Cardiac septum (tissue), 1 donor: ENCODE measurements at regions not wholly inside any gene's neighbourhood (a gene's known extent, or its start where the extent isn't known, plus 50 kb on each side); places are given as distances from the start of the nearest gene placed in this dataset.
"Not testable (repeated sequence)": the region's sequence is repeated elsewhere in the genome, so short reads cannot be mapped to it uniquely, and the experiment has no call there.

Experiments
- DNase-seq: peaks from one replicate; pipeline ENCODE4 v3.0.0-alpha.2; 2020; ENCODE audit warnings: low spot score
- intact Hi-C: fragments of 100-400 bp; cut with DNase I; formaldehyde crosslinking; loops from one replicate; pipeline ENCODE4 v1.14.0; 2022
- donor health status: DM: no; HTN: no; CAD: no.

GRCh38 chr17:6373599-6373998, 61.3 kb downstream of the AIPL1 start:
- DNase-seq, intact Hi-C loops: not testable (repeated sequence)

GRCh38 chr17:6366221-6366666, 68.7 kb downstream of the AIPL1 start:
- no peak for DNase-seq

DNA sequence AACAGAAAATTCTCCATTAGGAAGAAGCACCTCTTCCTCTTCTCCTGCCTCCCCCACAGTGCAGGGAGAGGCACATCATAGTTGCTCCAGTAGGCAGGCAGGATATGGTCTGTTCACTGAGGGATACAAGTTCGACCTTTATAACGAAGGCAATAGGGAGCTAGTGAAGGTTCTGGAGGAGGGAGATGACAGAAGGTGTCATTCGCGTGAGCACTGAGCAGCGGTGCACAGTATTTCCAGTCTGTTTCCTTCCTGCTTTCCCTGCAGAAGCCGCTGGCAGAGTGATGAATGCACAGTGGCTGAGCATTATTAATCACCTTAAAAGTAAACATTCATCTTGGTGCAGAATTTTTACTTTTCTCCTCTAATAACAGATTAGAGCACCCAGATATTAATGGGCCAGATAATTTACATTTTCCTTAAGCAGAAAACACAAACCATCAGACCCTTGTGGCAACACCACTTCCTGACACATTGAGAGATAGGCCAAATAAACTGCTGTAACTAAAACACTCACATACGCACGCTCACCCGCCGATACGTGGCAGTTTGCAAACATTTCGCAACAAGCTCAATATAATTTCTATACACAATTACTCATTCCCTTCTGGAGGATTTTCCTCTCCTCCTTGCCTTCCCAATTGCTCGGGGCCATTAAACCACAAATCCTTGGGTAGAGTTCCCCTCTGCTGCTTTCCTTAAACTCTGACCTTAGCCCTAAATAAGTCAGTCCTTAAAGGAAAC, 69.5 kb downstream of the AIPL1 start:
- no peak for DNase-seq
- intact Hi-C loops = no loop called here

More at GRCh38 chr17:6366221-6366666, 68.7 kb downstream of the AIPL1 start:
- intact Hi-C loops = no loop called here

GRCh38 chr17:6361733-6362132, 73.2 kb downstream of the AIPL1 start:
- intact Hi-C loops = no loop called here
- DNase-seq = no peak

- intact Hi-C loops = no loop called here
These were observed 76.8 kb downstream of the AIPL1 start for GRCh38 chr17:6358131-6358530.

GRCh38 chr17:6356562-6356961, 78.4 kb downstream of the AIPL1 start:
- no peak for DNase-seq
- intact Hi-C loops = no loop called here

More at GRCh38 chr17:6358131-6358530, 76.8 kb downstream of the AIPL1 start:
- no peak for DNase-seq

- no peak for DNase-seq
- intact Hi-C loops = no loop called here
These were observed 79.7 kb downstream of the AIPL1 start for GRCh38 chr17:6355196-6355595.

DNA sequence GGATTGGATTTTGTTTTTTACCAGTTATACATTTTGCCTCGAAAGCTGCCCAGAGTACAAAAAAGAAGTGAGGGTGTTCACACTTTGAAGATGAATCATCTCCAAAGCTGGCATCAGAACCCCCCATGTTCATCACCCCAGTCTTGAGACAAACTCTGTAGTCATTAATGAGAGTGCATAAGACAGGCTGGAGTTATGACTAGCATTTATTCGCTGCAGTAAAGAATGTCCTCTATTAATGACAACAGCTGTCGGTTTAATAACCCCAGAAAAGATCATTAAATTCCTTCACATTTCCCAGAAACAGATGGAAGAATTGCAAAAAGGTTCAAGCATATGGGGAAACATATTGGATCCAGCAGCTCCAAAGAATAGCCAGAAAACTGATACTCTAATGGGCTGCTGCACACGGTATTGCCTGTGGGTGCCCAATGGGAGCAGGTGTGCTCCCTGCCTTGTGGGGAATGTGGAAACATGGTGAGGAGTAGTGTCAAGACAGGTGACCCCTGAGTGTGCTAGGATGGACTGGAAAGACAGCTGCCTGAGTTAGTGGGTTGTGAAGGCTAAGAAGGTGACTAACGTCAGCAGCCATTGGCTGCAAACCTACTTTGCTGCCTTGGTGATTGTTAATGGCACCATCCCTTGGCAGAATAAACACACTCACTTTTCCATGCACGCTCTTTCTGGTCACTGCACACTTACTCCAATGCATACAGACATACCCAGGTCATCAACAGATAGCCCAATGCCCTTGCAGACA, 81.9 kb downstream of the AIPL1 start:
- intact Hi-C loops = no loop called here
- no peak for DNase-seq

DNA sequence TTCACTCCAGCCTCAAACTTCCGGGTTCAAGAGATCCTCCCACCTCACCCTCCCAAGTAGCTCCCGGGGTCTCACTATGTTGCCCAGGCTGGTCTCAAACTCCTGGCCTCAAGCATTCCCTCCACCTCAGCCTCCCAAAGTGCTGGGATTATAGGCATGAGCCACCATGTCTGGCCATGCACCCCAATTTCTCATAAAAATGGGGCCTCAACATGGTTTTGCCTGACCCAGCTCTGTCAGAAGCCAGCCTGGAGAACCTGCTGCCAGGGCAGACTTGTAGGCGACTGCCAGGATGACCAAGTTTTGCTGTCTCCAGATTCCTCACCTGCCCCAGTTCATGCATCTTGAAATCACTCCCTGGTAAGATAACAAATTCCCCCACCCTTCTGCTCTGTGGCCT, 82.9 kb downstream of the AIPL1 start:
- intact Hi-C loops = no loop called here

DNA sequence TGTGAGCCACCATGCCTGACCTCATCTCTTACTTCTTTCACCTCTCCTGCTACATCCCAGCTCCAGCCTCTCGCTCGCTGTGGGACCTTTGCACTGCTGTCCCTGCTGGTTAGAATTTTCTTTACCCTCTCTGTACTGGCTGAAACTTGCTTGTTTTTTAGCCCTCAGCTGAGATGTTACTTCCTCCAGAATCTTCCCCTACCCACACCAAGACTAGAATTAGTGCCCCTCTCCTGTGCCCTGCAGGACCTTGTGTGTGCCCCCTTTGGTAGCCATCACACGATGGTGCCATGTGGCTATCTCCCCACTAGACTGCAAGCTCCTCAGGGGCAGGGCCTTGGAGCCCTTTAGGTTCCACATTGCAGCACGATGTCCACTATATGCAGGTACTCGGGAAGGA, 84.1 kb downstream of the AIPL1 start:
- intact Hi-C loops = no loop called here
- no peak for DNase-seq

More for the DNA sequence above, 82.9 kb downstream of the AIPL1 start:
- no peak for DNase-seq

- intact Hi-C loops = no loop called here
- no peak for DNase-seq
These were observed 86.0 kb downstream of the AIPL1 start for GRCh38 chr17:6348891-6349290.

- DNase-seq = no peak
- intact Hi-C loops = no loop called here
These were observed 87.1 kb downstream of the AIPL1 start for GRCh38 chr17:6347776-6348175.

GRCh38 chr17:6346986-6347385, 87.9 kb downstream of the AIPL1 start:
- intact Hi-C loops = no loop called here
- DNase-seq = no peak

GRCh38 chr17:6346156-6346786, 88.7 kb downstream of the AIPL1 start:
- intact Hi-C loops = no loop called here
- DNase-seq = no peak

- DNase-seq = no peak
- intact Hi-C loops = no loop called here
These were observed 91.2 kb downstream of the AIPL1 start for GRCh38 chr17:6343736-6344135.

DNA sequence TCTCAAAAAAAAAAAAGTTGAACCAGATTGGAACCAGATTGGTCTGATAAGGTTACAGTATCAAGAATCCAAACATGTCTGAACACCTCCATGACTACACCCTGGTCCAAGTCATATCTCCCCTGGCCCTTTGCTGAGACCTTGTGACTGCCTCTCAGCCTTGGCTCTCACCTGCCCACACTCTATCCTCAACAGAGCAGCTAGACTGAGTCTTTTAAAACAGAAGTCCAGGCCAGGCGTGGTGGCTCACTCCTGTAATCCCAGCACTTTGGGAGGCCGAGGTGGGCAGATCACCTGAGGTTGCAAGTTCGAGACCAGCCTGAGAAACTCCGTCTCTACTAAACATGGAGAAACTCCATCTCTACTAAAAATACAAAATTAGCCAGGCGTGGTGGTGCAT, 91.7 kb downstream of the AIPL1 start:
- no peak for DNase-seq
- intact Hi-C loops = no loop called here

DNA sequence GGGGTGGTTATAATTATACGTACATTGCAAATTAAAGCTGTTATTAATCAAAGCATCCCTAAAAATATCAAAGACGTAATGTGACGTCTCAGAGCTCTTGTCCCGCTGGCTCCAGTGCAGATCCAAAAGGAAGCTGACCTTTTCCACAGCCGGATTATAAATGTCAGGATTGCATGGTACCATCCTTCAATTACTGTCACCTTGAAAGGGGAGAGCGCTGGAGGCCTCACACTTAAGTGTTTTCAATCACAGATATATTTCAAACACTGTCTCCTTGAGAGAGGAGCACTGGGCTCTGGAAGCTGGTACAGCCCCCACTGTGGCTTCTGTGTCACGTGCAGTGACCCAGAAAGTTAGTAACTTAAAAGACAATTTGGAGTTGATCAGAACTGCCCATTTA, 94.2 kb downstream of the AIPL1 start:
- intact Hi-C loops = loop anchor here (2.0 kb wide), 1 partner anchor 16 kb away; no protein-coding TSS in a partner anchor
- no peak for DNase-seq

GRCh38 chr17:6334386-6334785, 100.5 kb downstream of the AIPL1 start:
- DNase-seq = no peak
- intact Hi-C loops = no loop called here

DNA sequence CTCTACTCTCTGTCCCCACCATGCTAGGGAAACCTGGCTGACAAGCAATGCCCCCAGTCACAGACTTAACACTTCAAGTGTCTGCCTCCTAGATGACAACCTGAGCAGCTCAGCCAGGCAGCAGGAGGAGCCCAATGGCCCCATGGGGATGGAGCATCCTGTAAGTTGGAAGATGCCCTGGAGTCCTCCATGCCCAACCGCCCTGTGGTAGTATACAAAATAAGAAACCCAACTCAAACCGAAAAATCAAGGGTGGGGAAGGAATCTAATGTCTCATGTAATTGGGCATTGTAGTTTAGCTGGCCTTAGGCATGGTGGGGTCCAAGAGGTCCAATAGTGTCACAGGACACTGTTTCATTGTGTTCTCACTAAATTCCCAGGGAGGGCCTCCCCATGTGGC, 104.0 kb downstream of the AIPL1 start:
- DNase-seq = no peak
- intact Hi-C loops = no loop called here

DNA sequence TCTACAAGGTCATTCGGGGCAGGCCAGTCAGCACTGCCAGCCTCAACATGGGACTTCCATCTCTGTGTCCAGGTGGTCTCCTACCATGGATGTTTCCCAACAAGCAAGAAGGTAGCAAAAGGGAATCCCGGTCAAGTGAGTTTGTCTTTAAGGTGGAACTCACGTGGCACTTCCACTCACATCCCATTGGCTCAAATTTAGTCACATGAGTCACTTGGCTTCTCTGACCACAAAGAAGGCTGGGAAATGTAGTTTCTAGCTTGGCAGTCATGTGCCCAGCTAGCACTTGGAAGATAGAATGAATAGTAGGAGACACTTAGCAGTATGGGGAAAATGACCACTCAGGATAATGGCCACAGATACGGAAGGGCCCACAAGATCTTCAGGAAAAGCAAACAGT, 106.6 kb downstream of the AIPL1 start:
- DNase-seq = no peak
- intact Hi-C loops = no loop called here

DNA sequence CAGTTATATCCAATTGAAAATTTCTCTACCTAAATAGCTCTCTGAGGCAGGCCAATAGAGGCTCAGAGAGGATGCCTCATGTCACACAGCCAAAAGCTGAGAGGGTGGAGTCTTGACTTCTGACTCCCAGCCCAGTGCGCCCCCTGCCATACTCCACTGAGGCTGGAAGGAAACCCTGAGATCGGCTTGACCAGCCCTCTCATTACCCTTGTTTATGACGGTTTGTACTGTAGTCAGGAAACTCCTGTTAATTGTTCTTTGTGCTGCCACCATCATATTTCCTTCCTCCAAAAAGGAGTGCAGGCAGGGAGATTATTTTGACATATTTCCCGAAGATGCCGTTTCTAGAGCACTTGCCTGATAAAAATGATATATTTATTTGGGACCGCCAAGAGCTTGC, 107.9 kb downstream of the AIPL1 start:
- intact Hi-C loops = no loop called here
- no peak for DNase-seq
